Activated CD4-positive, CD25-positive, alpha-beta regulatory T cell treated with anti-CD3 and anti-CD28 coated beads, Interleukin-2, amount 50 U/mL, for 72 hours (primary cell): ENCODE measurements at regions not wholly inside any gene's neighbourhood (a gene's known extent, or its start where the extent isn't known, plus 50 kb on each side); places are given as distances from the start of the nearest gene placed in this dataset.
"Not testable (repeated sequence)": the region's sequence is repeated elsewhere in the genome, so short reads cannot be mapped to it uniquely, and the experiment has no call there.

Experiments used
- DNase-seq: peaks from one replicate; pipeline ENCODE4 v3.0.0; 2021

DNA sequence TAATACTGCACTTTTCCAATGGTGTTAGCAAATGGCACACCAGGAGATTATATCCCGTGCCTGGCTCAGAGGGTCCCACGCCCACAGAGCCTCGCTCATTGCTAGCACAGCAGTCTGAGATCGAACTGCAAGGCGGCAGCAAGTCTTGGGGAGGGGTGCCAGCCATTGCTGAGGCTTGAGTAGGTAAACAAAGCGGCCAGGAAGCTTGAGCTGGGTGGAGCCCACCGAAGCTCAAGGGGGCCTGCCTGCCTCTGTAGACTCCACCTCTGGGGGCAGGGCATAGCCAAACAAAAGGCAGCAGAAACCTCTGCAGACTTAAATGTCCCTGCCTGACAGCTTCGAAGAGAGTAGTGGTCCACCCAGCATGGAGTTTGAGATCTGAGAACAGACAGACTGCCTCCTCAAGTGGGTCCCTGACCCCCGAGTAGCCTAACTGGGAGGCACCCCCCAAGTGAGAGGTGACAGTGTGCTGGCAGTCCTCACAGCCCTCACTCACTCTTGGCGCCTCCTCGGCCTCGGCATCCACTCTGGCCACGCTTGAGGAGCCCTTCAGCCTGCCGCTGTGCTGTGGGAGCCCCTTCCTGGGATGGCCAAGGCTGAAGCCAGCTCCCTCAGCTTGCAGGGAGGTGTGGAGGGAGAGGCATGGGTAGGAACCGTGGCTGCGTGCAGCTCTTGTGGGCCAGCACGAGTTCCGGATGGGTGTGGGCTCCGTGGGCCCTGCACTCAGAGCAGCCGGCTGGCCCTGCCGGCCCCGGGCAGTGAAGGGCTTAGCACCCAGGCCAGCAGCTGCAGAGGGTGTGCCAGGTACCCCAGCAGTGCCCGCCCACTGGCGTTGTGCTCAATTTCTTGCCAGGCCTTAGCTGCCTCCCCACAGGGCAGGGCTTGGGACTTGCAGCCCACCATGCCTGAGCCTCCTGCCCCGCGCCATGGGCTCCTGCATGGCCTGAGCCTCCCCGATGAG, 188.0 kb downstream of the MMUT start:
- not testable (repeated sequence) for DNase-seq

DNA sequence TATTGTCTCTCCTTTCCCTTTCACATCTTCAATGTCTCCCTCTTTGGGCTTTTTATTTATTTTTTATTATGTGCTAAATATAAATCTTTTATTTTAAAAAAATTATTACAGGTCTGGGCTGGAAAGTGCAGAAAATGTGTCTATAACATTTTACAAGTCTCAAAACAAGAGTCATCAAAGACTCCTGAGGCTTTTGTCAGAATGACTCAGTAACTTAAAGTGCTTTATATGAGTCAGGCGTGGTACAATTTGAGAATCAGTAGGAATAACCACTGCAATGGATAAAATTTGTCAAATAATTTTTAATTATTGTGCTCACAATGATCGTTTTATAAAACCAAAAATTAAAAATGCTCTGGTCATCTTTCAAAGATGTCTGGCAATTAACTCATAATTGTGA, 193.9 kb downstream of the MMUT start:
- DNase-seq, result no peak

DNA sequence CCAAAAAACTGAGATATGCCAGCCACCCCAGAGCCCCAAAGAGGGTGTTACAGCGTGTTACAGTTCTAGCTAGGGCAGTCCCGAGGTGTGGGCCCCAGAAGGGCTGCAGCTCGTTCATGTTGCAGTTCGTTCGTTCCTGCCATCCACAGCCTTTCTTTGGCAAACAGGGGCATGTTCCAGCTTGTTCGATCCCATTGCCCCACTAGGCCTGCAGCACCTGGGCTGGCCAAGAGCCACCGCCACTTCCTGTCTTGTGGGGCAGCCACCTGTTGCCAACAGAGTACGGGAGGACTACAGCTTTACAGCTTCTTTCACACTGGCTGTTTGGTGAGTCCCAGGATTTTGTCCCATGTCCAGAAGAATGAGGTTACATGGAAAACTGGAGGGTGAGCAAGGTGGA, 198.1 kb downstream of the MMUT start:
- no peak for DNase-seq

DNA sequence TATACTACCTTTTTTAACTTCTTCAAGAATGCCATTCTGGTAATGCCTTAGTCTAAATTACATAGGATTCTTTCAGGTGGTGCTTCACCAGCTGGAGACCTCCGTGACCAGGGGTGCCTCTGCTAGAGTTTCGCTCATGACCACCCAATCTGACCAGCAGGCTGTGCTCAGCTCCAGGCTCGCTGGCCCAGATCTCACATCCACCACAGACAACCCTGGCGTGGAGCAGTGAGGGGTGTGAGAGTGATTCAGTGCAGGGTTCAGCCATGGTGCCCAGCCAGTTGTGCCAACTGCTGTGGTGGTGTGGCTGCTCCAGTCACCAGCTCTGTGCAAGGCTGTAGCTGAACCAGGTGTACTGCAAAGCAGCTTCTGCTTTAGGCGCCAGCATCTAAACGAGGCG, 198.6 kb downstream of the MMUT start:
- no peak for DNase-seq

DNA sequence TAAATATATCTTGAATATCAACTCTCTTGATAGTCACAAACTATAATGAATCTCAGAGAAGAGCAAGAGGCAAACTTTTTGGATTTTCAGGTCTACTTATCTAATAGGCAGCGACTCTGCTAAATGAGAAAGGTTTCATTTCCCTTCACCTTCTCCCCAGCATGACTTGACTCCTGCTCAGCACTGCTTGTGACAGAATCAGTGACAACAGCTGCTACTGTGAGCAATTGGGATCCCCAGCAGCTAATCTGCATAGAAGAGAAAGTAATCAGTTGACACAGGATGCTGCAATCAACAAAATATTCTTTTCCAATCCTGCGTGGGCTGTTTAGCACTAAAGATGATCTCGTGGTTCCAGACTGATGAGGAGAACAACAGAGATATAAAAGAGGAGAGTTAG, 205.5 kb downstream of the MMUT start:
- no peak for DNase-seq

DNA sequence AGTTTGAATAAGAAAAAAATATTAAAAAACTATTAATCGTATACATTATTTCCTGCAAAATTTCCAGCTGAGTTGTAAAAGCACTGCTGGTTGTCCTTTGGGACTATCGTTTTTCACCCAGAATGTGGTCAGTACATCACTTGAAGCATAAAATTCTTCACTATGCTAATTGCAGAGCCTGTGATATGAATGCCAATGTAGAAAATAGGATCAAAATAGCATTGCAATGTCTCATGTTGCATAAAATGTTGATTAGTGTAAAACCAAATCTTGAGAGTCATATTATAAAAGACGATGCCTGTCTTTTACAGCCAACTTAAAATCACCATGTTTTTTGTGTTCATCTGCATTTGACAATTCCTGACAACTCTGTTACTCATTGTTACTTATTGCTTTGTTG, 207.7 kb downstream of the MMUT start:
- DNase-seq, result no peak

DNA sequence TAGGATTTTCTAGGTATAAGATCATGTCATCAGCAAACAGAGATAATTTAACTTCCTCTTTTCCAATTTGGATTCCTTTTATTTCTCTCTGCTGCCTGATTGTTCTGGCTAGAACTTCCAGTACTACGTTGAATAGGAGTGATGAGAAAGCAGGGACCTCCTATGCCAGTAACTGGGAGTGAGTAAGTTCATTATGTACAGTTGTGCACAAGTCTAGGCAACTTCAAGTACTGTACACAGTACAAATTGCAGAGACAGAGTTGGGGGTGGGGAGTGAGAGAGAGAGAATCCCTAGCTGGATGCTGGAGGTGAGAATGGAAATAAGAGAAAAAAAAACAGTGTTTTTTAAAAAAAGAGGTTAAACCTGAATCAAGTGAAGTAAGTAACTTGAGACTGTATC, 210.2 kb downstream of the MMUT start:
- no peak for DNase-seq

DNA sequence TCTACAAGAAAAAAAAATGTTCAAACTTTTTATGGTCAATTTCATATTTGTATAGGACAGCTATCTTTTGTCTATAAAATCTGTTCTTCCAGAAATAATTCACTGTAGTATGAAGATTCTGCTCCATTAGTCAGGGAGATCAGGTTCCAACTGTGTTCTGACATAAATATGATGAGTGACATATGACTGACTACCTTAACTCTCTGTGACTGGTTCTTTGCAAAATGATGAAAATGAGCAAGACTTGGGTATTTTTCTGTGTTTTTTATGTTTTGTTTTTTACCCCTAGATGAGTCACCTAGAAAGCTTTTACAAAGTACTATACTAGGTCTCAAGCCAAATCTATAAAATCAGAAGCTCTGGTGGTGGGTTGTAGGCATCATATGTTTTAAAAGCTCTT, 229.6 kb downstream of the MMUT start:
- DNase-seq, result no peak

DNA sequence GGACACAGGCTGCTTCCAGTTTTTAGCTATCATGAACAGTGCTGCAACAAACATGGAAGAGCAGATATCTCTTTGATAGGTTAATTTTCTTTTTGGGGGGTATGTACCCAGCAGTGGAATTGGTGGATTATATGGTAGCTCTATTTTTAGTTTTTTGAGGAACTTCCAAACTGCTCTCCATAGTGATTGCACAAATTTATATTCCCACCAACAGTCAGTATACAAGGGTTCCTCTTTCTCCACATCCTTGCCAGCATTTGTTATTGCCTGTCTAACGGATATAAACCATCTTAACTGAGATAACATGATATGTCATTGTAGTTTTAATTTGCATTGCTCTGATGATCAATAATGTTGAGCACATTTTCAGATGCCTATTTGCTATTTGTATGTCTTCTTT, 237.6 kb downstream of the MMUT start:
- DNase-seq, result no peak

DNA sequence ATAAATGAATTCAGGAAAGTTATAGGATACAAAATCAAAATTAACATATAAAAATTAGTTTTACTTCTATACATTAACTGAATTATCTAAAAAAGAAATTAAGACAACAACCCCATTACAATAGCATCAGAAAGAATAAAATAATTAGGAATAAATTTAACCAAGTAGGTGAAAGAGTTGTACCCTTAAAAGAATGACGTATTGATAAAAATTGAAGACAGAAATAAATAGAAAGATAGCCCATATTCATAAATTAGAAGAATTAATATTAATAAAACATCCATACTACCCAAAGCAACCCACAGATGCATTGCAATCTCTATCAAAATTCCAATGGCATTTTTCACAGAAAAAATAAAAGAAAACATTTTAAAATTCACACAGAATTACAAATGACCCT, 242.8 kb downstream of the MMUT start:
- DNase-seq, result no peak

DNA sequence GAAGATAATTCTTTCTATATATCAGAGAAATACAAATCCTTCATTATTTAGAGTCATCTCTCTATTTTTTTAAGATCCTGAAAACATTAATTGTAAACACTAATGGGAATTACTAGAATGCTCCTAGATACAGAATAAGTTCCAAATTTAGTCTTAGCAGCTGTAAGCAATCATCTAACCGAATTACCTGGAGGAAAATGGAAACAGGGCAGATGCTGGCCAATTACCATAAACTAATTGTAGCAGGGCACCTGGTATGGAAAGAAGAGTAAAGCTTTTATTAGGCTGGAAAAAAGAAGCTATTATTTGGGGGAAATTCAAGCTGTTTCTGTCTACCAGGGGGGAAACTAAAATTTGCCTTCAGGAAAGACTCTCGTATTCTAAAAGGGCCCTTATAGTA, 257.5 kb downstream of the MMUT start:
- no peak for DNase-seq

DNA sequence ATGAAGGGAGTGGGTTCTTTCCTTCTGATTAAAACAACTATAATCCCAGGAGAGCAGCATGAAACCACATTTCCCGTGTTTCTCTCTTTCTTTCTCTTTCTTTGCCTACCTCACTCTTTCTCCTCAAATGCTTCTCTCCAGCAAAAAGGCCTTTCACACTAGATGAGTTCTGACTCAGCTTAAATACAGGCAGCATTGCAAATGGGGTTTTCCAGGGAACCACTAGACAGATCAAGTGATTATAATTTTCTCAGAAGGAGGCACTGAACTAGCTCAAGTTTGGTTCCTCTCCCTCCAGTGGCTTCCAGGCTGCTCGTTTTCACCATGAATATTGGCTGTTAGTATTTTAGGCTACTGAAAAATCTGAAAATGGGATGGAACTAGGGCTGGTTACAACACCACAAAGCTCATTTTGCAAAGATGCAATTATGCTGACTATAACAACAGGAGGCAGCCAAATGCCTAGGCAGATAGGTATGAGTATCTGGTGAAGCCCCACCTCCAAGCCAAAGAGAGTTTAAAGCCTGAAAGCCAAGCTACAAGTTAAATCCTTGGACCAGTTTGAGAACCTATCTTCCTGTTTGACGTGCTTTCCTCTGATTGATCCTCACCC, 260.0 kb downstream of the MMUT start:
- no peak for DNase-seq

DNA sequence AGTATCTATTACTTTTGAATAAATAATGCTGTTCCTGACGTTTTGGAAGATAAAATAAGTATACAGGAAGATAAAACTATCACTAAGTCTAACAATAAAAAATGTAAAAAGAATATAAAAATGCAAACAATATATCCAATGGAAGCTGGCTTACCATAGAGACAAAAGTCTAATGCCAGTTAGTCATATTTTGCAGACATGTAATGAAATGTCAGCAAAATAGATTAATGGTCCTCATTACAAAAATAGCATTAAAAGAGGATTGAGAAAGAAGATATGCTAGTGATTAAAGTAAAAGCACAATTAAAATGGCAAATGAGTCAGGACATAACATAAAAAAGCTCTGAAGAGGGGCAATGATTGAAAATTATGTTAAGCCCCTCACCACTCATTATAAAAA, 265.0 kb downstream of the MMUT start:
- DNase-seq, result no peak

DNA sequence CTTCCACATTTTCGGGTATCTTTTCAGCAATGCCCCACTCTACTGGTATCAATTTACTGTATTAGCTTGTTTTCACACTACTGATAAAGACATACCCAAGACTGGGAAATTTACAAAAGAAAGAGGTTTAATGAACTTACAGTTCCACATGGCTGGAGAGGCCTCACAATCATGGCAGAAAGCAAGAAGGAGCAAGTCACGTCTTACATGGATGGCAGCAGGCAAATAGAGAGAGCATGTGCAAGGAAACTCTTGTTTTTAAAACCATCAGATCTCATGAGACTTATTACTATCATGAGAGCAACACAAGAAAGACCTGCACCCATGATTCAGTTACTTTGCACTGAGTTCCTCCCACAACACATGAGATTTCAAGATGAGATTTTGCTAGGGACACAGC, 300.7 kb downstream of the MMUT start:
- not testable (repeated sequence) for DNase-seq

DNA sequence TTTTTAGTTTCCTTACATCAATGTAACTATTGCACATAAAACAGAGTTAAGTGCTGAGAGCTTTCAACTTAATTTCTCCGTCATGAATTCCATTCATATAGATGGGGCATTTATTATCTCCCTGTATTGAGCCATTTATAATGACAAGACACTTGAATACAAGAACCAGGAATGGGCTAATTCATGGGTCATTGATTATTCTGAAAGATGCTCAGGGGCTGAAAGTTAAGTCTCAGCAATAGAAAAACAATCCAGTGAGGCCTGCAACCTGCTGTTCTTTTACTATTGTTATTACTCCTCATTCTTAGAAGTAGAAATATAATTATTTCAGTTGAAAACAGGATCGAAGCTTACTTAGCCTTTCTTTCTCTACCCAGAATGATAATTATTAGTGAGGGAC, 307.7 kb downstream of the MMUT start:
- DNase-seq, result no peak

DNA sequence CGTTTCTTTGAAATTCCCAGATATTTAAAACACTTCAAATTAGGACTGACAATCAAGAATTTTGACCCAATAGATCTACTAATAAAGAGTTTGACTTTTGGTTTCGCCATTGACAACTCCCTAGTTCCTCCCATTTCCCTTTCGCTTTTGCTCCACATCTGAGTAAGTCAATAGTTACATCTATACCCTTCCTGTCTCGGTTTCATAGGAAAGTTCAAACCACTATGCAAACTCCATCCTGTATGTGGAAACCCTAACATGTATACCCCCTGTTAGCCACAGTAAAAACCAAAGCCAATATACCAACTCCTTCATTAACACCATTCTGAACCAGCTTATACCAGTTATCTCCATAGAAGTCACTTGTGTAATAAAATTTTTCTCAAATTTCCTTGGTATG, 311.1 kb downstream of the MMUT start:
- no peak for DNase-seq

DNA sequence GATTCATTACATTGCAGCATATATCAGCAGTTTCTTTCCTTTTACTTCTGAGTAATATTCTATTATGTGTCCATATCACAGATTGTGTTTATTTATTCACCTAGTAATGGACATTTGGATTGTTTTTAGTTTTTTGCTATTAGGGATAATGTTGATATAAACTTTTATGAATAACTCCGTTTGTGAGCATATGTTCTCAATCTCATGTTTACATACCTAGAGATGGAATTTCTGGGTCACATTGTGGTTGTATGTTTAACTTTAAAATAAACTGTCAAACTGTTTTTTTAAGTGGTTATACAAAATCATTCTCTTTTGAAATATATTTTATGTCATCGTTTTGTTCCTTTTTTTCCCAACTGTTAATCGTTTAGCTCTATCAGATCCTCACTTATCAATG, 311.6 kb downstream of the MMUT start:
- no peak for DNase-seq

DNA sequence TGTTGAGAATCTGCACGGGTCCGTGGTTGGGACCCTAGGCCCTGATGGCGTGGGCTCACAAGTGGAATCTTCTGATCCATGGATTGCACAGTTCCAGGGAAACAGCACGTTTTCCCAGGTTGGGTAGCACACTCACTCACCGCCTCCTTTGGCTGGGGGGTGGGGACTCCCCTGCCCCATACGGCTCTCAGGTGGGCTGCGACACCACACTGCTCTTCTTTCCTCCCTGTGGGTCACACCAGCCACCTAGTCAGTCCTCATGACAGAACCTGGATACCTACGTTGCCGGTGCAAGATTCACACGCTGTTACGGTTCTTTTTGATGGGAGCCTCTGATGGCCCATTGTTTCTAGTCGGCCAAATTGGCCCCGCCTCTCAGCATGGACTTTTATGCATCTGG, 312.0 kb downstream of the MMUT start:
- DNase-seq, result no peak

DNA sequence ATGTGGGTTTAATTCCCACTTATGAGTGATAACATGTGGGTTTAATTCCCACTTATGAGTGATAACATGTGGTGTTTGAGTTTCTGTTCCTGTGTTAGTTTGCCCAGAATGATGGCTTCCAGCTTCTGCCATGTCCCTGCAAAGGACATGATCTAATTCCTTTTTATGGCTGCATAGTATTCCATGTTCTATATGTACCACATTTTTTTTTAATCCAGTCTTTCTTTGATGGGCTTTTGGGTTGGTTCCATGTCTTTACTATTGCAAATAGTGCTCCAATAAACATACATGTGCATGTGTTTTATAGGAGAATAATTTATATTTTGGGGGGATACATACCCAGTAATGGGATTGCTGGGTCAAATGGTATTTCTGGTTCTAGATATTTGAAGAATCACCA, 317.8 kb downstream of the MMUT start:
- no peak for DNase-seq

DNA sequence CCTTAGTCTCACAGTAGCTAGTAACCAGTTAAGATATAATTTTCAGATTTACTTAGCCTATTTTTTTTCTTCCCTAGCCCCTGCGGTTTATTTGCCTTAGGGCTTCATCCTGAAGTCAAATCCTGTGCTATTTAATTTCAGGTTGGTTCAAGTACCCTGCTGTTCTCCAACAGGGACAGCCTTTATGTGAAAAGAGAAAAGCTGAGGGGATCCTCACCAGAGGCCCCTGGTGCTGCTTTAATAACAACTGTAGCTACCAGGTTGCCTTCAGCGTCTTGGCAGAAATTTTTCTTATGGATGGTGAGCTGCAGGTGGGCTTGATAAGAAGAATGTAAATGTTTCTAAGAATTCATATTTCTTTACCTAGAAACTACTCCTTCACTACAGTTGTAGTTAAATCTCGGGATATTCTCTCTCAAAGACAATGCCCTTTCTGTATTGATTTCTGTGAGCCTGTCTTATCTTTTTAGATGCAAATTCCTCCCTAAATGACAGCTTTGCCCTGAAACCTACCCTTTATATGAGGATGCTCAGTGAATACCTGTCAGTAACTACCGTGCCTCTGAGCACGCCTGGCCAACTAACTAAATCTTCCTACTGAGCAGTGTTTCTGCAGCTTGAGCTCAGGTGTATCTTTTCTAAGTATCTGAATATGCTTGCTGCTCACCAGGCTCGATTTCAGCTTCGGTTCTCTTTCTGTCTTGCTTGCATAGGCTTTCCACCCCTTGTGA, 320.5 kb downstream of the MMUT start:
- no peak for DNase-seq

DNA sequence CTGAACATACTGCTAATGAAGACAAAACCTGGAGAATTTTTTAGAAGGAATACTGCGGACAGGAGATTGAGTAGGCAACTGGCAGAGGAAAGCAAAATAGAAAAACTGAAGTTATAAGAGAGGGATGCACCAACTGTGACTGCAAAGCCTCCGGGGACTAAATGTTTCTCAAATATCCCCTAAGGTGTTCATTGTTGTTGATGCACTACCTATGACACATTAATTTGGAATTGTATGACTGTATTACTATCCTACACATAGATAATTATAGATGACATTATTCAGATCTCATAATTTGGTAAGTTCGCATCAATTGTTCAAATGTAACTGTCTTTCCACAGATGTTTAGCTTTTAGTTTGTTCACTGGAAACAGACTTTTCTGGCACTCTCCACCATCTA, 341.1 kb downstream of the MMUT start:
- DNase-seq, result no peak

DNA sequence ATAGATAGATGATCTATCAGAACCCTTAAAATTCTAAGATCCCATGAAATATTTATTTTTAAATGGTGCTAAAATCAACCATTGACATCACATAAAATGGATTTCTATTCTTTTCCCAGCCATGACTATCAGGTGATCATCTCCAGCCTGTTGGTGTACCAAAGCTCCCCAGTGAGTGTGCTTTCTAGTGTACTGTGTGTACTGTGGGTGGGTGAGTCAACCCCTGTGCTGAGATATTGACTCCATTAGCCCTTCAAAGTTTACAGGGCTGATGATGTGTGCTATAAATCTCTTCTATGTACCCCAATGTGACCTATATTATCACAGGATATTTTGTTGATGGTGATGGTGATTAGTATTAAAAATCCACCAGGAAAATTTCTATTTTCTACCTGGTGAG, 344.6 kb downstream of the MMUT start:
- no peak for DNase-seq

DNA sequence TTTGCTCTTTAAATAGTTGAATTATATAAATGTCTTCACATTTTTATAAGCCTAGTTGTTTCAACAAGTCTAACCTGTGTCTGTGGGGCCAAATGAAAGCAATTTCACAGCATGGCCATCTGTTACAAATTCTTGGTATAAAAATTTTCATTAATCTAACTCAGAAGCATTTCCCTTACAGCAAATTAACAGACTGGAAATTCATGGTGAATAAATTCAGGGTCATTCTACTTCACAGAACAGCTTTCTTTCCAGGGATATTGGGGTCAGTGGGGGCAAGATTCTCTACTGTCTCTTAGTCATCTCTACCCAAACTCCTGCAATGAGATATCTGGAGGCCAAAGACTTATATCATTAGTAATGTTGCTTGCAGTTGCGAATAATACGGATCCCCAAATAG, 352.1 kb downstream of the MMUT start:
- DNase-seq, result no peak

DNA sequence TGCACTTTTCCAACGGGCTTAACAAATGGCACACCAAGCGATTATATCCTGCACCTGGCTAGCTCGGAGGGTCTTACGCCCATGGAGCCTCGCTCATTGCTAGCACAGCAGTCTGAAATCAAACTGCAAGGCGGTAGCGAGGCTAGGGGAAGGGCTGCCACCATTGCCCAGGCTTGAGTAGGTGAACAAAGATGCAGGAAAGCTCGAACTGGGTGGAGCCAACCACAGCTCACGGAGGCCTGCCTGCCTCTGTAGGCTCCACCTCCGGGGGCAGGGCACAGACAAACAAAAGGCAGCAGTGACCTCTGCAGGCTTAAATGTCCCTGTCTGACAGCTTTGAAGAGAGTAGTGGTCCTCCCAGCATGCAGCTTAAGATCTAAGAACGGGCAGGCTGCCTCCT, 365.4 kb downstream of the MMUT start:
- not testable (repeated sequence) for DNase-seq
